Fibroblast of lung (primary cell): ENCODE measurements at regions not wholly inside any gene's neighbourhood (a gene's known extent, or its start where the extent isn't known, plus 50 kb on each side); places are given as distances from the start of the nearest gene placed in this dataset.

Source experiments
- DNase-seq, 2 donors: peaks; one replicate each; pipeline versions ENCODE4 v3.0.0 to v3.0.0-alpha.2; 2010; ENCODE audit warnings: low read depth in 2 of 2
- H2AFZ ChIP-seq: 2 replicates; pipeline ENCODE4 v1.5.1; 2012; ENCODE audit warnings: low read length, control low read depth, inconsistent platforms
- H3K27ac ChIP-seq: 2 replicates; pipeline ENCODE4 v1.5.1; 2011; ENCODE audit warnings: low read length, control low read depth; ENCODE audit not compliant: insufficient read depth
- H3K27me3 ChIP-seq: 2 replicates; pipeline ENCODE4 v1.5.1; 2011; ENCODE audit warnings: mild to moderate bottlenecking, low read length; ENCODE audit not compliant: control insufficient read depth, insufficient read depth
- H3K36me3 ChIP-seq: 2 replicates; pipeline ENCODE4 v1.5.1; 2011; ENCODE audit warnings: low read length; ENCODE audit not compliant: control insufficient read depth, insufficient read depth
- H3K4me1 ChIP-seq: 2 replicates; pipeline ENCODE4 v1.5.1; 2011; ENCODE audit warnings: low read length; ENCODE audit not compliant: control insufficient read depth, insufficient read depth; ENCODE audit errors: extremely low read depth
- H3K4me2 ChIP-seq: 2 replicates; pipeline ENCODE4 v1.5.1; 2011; ENCODE audit warnings: low read length, control low read depth; ENCODE audit not compliant: insufficient read depth; ENCODE audit errors: extremely low read depth
- H3K4me3 ChIP-seq, 4 experiments: fragments of 200-600 bp in 1 of 4; sonication (generic) in 1 of 4; replicated peaks in 1 of 4; 2 replicates each; pipeline ENCODE4 v1.5.1; 2011 to 2016; ENCODE audit warnings: low read length in 4 of 4, low read depth in 3 of 4, mild to moderate bottlenecking in 3 of 4, control low read depth in 2 of 4, inconsistent platforms in 1 of 4, mixed read lengths in 1 of 4; ENCODE audit not compliant: insufficient read depth in 1 of 4; ENCODE audit errors: control extremely low read depth in 1 of 4
- H3K79me2 ChIP-seq: 2 replicates; pipeline ENCODE4 v1.5.1; 2012; ENCODE audit warnings: mild to moderate bottlenecking, low read length, inconsistent platforms; ENCODE audit not compliant: control insufficient read depth, insufficient read depth
- H3K9ac ChIP-seq: 2 replicates; pipeline ENCODE4 v1.5.1; 2011; ENCODE audit warnings: mild to moderate bottlenecking, low read length, control low read depth; ENCODE audit not compliant: insufficient read depth
- H3K9me3 ChIP-seq: 2 replicates; pipeline ENCODE4 v1.5.1; 2012; ENCODE audit warnings: low read depth, low read length; ENCODE audit not compliant: control insufficient read depth, insufficient read depth
- H4K20me1 ChIP-seq: 2 replicates; pipeline ENCODE4 v1.5.1; 2011; ENCODE audit warnings: low read length; ENCODE audit not compliant: control insufficient read depth, insufficient read depth; ENCODE audit errors: extremely low read depth
- EZH2 ChIP-seq: IDR thresholded peaks from 2 replicates; pipeline ENCODE4 v1.5.1; 2012; ENCODE audit warnings: low read length, control low read depth, mild to moderate bottlenecking; ENCODE audit errors: missing control alignments
- TF ChIP-seq, protein P1 (sequence below), 2 donors: IDR thresholded peaks in 1 of 2; conservative IDR thresholded peaks in 1 of 2; 1 replicate in 1 of 2; 2 replicates in 1 of 2; pipeline ENCODE4 v1.5.1; 2011 to 2012; ENCODE audit warnings: low read length in 2 of 2, control low read depth in 1 of 2, inconsistent platforms in 1 of 2, low read depth in 1 of 2, mild to moderate bottlenecking in 1 of 2

DNA sequence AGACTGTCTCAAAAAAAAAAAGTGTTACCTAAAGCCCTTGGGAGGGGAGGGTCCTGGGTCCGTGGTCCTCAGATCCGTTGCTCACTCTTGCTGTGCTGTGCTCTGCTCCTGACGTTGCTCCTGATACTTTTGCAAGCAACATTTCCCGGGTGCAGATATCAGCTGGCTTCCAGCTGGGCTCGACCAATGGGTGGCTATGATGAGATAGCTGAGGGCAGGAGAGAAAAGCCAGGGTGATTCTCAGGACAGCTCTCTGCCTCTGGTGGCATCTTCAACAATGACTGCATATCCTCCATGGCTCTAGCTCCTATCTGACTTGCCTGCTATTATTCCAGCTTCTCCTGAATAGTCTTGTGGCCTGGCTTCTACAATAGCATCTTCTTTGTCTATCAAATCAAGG is 134.5 kb downstream of the RPS12 start:
- Histone ChIP-seq H3K4me2 (no peak overlapping the region), H3K4me3 (no peak overlapping the region), H2AFZ (no peak overlapping the region), H3K9me3 (no peaks in the 10 kb centered on the region), H3K27ac (no peak overlapping the region), H3K36me3 (no peaks in the 10 kb centered on the region), H3K9ac (no peak overlapping the region), H3K79me2 (no peaks in the 10 kb centered on the region), H4K20me1 (no peaks in the 10 kb centered on the region), H3K4me1 (peaks cover 2% of the 10 kb centered on the region), H3K27me3 (no peaks in the 10 kb centered on the region)
- no peak for TF ChIP-seq EZH2
- TF ChIP-seq, protein P1, sequence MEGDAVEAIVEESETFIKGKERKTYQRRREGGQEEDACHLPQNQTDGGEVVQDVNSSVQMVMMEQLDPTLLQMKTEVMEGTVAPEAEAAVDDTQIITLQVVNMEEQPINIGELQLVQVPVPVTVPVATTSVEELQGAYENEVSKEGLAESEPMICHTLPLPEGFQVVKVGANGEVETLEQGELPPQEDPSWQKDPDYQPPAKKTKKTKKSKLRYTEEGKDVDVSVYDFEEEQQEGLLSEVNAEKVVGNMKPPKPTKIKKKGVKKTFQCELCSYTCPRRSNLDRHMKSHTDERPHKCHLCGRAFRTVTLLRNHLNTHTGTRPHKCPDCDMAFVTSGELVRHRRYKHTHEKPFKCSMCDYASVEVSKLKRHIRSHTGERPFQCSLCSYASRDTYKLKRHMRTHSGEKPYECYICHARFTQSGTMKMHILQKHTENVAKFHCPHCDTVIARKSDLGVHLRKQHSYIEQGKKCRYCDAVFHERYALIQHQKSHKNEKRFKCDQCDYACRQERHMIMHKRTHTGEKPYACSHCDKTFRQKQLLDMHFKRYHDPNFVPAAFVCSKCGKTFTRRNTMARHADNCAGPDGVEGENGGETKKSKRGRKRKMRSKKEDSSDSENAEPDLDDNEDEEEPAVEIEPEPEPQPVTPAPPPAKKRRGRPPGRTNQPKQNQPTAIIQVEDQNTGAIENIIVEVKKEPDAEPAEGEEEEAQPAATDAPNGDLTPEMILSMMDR (conservative IDR thresholded peaks at IDR 0.05 in 1 of 2, IDR thresholded peaks at IDR 0.05 in 1 of 2; ENCODE audit: low read depth in 1 of 2, low read length in 2 of 2) = no peak
- no peak for DNase-seq

DNA sequence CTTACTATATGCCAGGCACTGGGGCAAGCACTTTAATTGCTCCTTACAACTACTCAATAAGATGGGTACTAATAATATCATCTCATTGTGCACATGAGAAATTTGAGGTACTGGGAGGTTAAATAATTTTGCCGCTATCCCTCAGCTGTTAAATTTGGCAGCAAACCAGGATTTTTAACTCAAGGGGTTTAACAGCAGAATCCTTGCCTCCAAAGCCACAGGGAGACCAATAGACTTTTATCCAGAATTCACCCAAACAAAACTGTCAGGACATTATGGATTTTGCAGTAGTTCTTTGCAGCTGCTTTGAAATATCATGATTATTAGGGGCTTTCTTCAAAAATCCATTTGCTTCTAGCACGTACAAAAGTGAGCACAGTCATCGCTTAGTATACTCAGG is 136.2 kb downstream of the RPS12 start:
- Histone ChIP-seq H3K9ac (no peak overlapping the region), H4K20me1 (no peaks in the 10 kb centered on the region), H3K4me2 (no peak overlapping the region), H3K27ac (no peak overlapping the region), H3K79me2 (no peaks in the 10 kb centered on the region), H3K36me3 (no peaks in the 10 kb centered on the region), H3K9me3 (no peaks in the 10 kb centered on the region), H3K27me3 (no peaks in the 10 kb centered on the region), H3K4me3 (no peak overlapping the region), H2AFZ (no peak overlapping the region), H3K4me1 (peaks cover 2% of the 10 kb centered on the region)
- no peak for DNase-seq
- TF ChIP-seq EZH2 = no peak
- TF ChIP-seq, protein P1 (conservative IDR thresholded peaks at IDR 0.05 in 1 of 2, IDR thresholded peaks at IDR 0.05 in 1 of 2; ENCODE audit: low read depth in 1 of 2, low read length in 2 of 2) = no peak

DNA sequence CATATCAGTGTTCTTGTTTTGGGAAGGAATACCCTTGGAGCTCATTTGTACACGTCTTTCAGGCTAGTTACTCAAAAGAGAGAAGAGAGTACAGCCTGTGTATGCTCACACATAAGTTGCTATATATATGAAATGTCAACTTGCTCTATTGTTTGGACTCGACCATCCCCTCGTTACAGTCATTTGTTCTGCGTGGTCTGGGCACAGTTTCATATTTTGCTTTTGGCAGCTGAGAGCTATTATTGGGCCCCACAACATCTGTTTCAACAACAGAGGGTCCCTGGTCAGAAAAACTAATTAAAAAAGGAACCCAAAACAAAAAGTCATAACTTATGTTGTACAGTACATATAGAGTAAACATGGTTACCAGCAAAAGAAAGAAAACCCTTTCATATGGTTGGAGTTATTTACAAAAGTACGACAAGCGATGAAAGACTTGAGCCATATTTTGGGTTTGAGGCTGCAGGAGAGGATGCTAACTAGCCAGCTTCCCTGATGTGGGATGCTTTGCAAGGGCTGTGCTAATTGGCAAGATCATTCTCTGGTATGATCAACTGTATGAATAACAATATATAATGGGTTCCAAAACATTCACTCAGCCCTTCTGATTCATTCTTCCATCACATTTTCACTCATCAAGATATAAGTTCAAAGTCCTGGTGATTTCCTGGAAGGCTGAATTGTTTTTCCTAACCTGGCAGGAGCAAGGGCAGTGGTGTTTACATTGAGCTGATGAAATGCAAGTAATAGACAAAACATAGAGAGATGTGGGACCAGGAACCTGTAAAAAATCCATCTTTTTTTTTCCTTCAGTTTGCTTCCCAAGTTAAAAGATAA is 137.9 kb downstream of the RPS12 start:
- Histone ChIP-seq H3K4me2 (no peak overlapping the region), H3K9ac (no peak overlapping the region), H3K4me1 (peaks cover 2% of the 10 kb centered on the region), H3K79me2 (no peaks in the 10 kb centered on the region), H3K9me3 (no peaks in the 10 kb centered on the region), H4K20me1 (no peaks in the 10 kb centered on the region), H3K4me3 (no peak overlapping the region), H3K27me3 (no peaks in the 10 kb centered on the region), H3K27ac (no peak overlapping the region), H2AFZ (no peak overlapping the region), H3K36me3 (no peaks in the 10 kb centered on the region)
- TF ChIP-seq EZH2 = no peak
- TF ChIP-seq, protein P1 (conservative IDR thresholded peaks at IDR 0.05 in 1 of 2, IDR thresholded peaks at IDR 0.05 in 1 of 2; ENCODE audit: low read depth in 1 of 2, low read length in 2 of 2) = no peak
- peak; percentile 10 to 49 for DNase-seq
